Stimulated activated naive CD8-positive, alpha-beta T cell treated with anti-CD3 and anti-CD28 coated beads, Interleukin-15, amount 100 ng/mL, for 72 hours (primary cell): ENCODE measurements at regions not wholly inside any gene's neighbourhood (a gene's known extent, or its start where the extent isn't known, plus 50 kb on each side); places are given as distances from the start of the nearest gene placed in this dataset.
"Not testable (repeated sequence)": the region's sequence is repeated elsewhere in the genome, so short reads cannot be mapped to it uniquely, and the experiment has no call there.

Experiments
- ATAC-seq: fragments of 150-1000 bp; cut with Tn5 transposase; 2 replicates; pipeline ENCODE4 v1.10.0; 2021; ENCODE audit warnings: mild to moderate bottlenecking, moderate library complexity
- DNase-seq, 2 donors: peaks; one replicate each; pipeline ENCODE4 v3.0.0; 2021 to 2022
- H3K27ac Mint-ChIP-seq, 2 donors: one replicate each; pipeline ENCODE4 v1.8.0; 2022; ENCODE audit warnings: mild to moderate bottlenecking in 2 of 2, mixed read lengths in 2 of 2, moderate library complexity in 2 of 2
- H3K27me3 Mint-ChIP-seq: one replicate; pipeline ENCODE4 v1.8.0; 2022; ENCODE audit warnings: mixed read lengths
- H3K4me1 Mint-ChIP-seq: one replicate; pipeline ENCODE4 v1.8.0; 2022; ENCODE audit warnings: mild to moderate bottlenecking, mixed read lengths
- H3K4me3 Mint-ChIP-seq, 2 donors: one replicate each; pipeline ENCODE4 v1.8.0; 2022; ENCODE audit warnings: mild to moderate bottlenecking in 2 of 2, mixed read lengths in 2 of 2, moderate library complexity in 1 of 2
- H3K9me3 Mint-ChIP-seq, 2 donors: one replicate each; pipeline ENCODE4 v1.8.0; 2022; ENCODE audit warnings: mixed read lengths in 2 of 2

DNA sequence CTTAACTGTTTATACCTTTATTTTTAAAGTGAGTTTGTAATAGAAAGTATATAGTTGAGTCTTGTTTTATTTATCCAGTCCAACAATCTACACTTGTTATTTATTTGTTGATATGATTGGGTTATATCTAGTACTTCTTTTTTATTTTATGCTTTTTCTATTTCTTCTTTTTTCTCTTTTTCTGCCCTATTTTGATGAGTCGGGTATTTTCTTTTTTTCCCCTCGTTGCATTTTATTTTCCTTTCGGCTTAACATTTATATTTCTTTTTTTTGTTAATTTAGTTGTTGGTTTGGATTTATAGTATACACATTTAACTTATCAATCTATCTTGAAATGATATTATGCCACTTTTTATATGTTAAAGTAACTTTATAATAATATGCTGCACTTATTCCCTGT lies 111.7 kb upstream of the IZUMO3 start:
- no peak overlapping the region for H3K27ac Mint-ChIP-seq
- no peaks in the 10 kb centered on the region for H3K4me1 Mint-ChIP-seq
- no peak overlapping the region for H3K4me3 Mint-ChIP-seq
- peaks cover 8 to 17% of the 10 kb centered on the region in 2 donors for H3K9me3 Mint-ChIP-seq
- no peaks in the 10 kb centered on the region for H3K27me3 Mint-ChIP-seq
- no peak for ATAC-seq
- no peak for DNase-seq

GRCh38 chr9:24652181-24652580 lies 106.5 kb upstream of the IZUMO3 start:
- H3K4me1 Mint-ChIP-seq, result no peaks in the 10 kb centered on the region
- peaks cover 10 to 19% of the 10 kb centered on the region in 2 donors for H3K9me3 Mint-ChIP-seq
- H3K27ac Mint-ChIP-seq, result no peak overlapping the region
- DNase-seq (no peak), ATAC-seq (no peak)
- H3K4me3 Mint-ChIP-seq, result no peak overlapping the region
- H3K27me3 Mint-ChIP-seq, result no peaks in the 10 kb centered on the region

DNA sequence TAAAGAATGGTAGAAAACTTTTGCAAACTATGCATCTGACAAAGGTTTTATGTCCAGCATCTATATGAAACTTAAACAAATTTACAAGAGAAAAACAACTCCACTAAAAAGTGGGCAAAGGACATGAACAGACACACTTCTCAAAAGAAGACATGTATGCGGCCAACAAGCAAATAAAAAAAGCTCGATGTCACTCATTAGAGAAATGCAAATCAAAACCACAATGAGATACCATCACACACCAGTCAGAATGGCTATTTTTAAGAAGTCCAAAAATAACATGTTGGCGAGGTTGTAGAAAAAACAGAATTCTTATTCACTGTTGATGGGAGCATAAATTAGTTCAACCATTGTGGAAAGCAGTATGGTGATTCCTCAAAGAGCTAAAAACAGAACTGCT lies 83.1 kb upstream of the IZUMO3 start:
- H3K9me3 Mint-ChIP-seq, result peaks cover 22 to 26% of the 10 kb centered on the region in 2 donors
- H3K27ac Mint-ChIP-seq, DNase-seq, ATAC-seq, H3K4me1 Mint-ChIP-seq, H3K4me3 Mint-ChIP-seq, H3K27me3 Mint-ChIP-seq: not testable (repeated sequence)

- Mint-ChIP-seq H3K4me1 (no peaks in the 10 kb centered on the region), H3K9me3 (peaks cover 18 to 24% of the 10 kb centered on the region in 2 donors), H3K4me3 (no peak overlapping the region), H3K27me3 (no peaks in the 10 kb centered on the region), H3K27ac (no peak overlapping the region)
- DNase-seq, result no peak
- ATAC-seq, result no peak
Observed at GRCh38 chr9:24625097-24625496, 79.4 kb upstream of the IZUMO3 start.

GRCh38 chr9:24624481-24624880 lies 78.8 kb upstream of the IZUMO3 start:
- Mint-ChIP-seq H3K27me3 (no peaks in the 10 kb centered on the region), H3K27ac (no peak overlapping the region), H3K9me3 (peaks cover 20 to 27% of the 10 kb centered on the region in 2 donors), H3K4me3 (no peak overlapping the region), H3K4me1 (no peaks in the 10 kb centered on the region)
- DNase-seq (no peak), ATAC-seq (no peak)

DNA sequence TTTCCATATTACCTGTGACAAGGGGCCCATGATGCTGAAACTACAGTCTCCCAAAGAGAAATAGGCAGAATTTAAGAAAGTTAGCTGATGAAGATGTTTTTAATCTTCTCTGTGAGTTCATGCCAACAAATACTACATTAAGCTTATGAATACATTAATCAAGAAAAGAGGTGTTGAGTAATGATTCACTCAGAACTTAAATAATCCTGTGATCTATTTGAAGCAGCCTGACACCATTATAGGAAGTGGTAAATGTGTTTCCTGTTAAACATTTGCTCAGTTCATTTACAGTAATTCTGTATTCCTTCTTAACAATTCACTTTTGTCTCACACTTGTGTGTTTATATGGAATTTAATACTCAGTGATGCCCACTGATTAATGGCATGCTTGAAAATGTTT lies 75.0 kb upstream of the IZUMO3 start:
- Mint-ChIP-seq H3K4me3 (no peak overlapping the region), H3K27ac (no peak overlapping the region), H3K9me3 (peaks cover 14 to 20% of the 10 kb centered on the region in 2 donors), H3K27me3 (no peaks in the 10 kb centered on the region), H3K4me1 (no peaks in the 10 kb centered on the region)
- ATAC-seq, result no peak
- no peak for DNase-seq

DNA sequence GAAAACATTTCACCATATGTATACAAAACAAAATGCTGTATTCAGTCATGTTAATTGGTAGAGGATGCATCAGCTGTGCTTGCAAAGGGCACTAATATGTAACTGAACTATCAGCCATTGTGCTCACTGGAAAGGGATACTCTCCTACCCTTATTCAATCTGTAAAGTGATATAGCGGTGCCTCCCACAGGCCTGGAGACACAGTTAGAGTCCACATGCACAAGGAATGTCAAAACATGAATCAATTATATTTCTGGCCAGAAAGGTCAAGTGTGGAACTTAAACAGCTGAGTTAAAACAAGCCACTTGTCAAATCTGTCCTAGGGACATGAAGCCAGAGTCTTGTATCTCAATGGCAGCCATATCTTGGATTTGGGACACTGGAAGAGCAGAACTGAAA lies 71.2 kb upstream of the IZUMO3 start:
- Mint-ChIP-seq H3K4me1 (no peaks in the 10 kb centered on the region), H3K27me3 (no peaks in the 10 kb centered on the region), H3K9me3 (peaks cover 7 to 9% of the 10 kb centered on the region in 2 donors), H3K4me3 (no peak overlapping the region), H3K27ac (no peak overlapping the region)
- DNase-seq, result no peak
- no peak for ATAC-seq

- Mint-ChIP-seq H3K9me3 (peaks cover 0 to 11% of the 10 kb centered on the region in 2 donors), H3K27ac (no peak overlapping the region), H3K4me3 (no peak overlapping the region), H3K4me1 (no peaks in the 10 kb centered on the region), H3K27me3 (no peaks in the 10 kb centered on the region)
- ATAC-seq, result no peak
- no peak for DNase-seq
Observed at GRCh38 chr9:24614070-24614469, 68.4 kb upstream of the IZUMO3 start.

GRCh38 chr9:24608599-24608998 lies 62.9 kb upstream of the IZUMO3 start:
- H3K4me1 Mint-ChIP-seq, result no peaks in the 10 kb centered on the region

DNA sequence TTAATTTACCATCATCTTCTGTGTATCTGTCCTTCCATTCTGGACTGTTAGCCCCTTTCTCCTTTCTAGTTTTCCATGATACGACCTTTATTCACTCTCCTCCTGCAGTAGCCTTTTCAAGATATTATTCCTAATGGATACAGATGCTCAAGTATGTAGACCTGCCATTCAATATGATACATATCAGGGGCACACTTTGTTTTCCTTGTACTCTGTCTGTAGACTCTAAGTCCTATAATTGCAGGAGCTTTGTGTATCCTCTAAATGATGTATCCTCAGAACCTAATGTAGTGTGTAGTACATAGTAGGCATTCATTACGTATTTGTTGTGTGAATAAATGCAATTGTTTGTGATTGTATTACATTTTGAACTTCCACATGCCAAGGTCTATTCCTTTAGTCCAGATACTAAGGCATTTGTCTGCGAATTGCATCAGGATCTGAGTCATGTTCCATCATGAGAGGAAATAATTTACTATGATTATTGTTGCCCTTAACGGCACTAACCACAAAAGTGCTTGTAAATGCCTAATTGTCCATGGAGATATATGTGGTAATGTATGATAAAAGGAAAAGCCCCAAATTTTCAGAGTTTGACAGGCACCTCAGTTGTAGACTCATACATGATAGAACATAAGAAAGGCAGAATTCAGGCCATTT lies 57.1 kb upstream of the IZUMO3 start:
- ATAC-seq (no peak), DNase-seq (no peak)
- Mint-ChIP-seq H3K27ac (no peak overlapping the region), H3K27me3 (no peaks in the 10 kb centered on the region), H3K4me1 (no peaks in the 10 kb centered on the region), H3K9me3 (peaks cover 8 to 28% of the 10 kb centered on the region in 2 donors), H3K4me3 (no peak overlapping the region)

More at GRCh38 chr9:24608599-24608998, 62.9 kb upstream of the IZUMO3 start:
- peaks cover 0 to 17% of the 10 kb centered on the region in 2 donors for H3K9me3 Mint-ChIP-seq
- no peaks in the 10 kb centered on the region for H3K27me3 Mint-ChIP-seq
- no peak for DNase-seq
- ATAC-seq, result no peak
- no peak overlapping the region for H3K27ac Mint-ChIP-seq
- no peak overlapping the region for H3K4me3 Mint-ChIP-seq
